Sigmoid colon (tissue), 6 donors: ENCODE measurements at regions not wholly inside any gene's neighbourhood (a gene's known extent, or its start where the extent isn't known, plus 50 kb on each side); places are given as distances from the start of the nearest gene placed in this dataset.

Experiments
- DNase-seq: peaks from one replicate; pipeline ENCODE4 v3.0.0-alpha.2; 2019
- H3K27ac ChIP-seq, 4 donors: fragments of 200-600 bp; sonication (generic); one replicate each; pipeline ENCODE4 v1.5.1; 2016 to 2019; ENCODE audit warnings: mild to moderate bottlenecking in 1 of 4
- H3K27me3 ChIP-seq, 3 donors: fragments of 200-600 bp; sonication (generic); one replicate each; pipeline ENCODE4 v1.5.1; 2019; ENCODE audit warnings: mild to moderate bottlenecking in 1 of 3
- H3K36me3 ChIP-seq, 4 donors: fragments of 200-600 bp; sonication (generic); one replicate each; pipeline ENCODE4 v1.5.1; 2016 to 2019
- H3K4me1 ChIP-seq, 4 donors: fragments of 200-600 bp; sonication (generic); one replicate each; pipeline ENCODE4 v1.5.1; 2017 to 2019
- H3K4me3 ChIP-seq, 4 donors: fragments of 200-600 bp; sonication (generic); one replicate each; pipeline ENCODE4 v1.5.1; 2017 to 2019; ENCODE audit warnings: mild to moderate bottlenecking in 2 of 4, moderate library complexity in 1 of 4
- H3K9me3 ChIP-seq, 4 donors: fragments of 200-600 bp in 3 of 4; sonication (generic) in 3 of 4; one replicate each; pipeline versions ENCODE4 v1.5.1 to v1.6.1; 2013 to 2019
- EP300 ChIP-seq, 4 donors: sonication (generic); formaldehyde crosslinking; IDR thresholded peaks; one replicate each; pipeline ENCODE4 v1.6.1; 2017; ENCODE audit warnings: antibody characterized with exemption in 4 of 4
- POLR2A ChIP-seq, 2 donors: fragments of 450-650 bp; IDR thresholded peaks; one replicate each; pipeline ENCODE4 v1.6.1; 2016; ENCODE audit warnings: antibody characterized with exemption in 2 of 2, mild to moderate bottlenecking in 2 of 2, moderate library complexity in 2 of 2
- POLR2AphosphoS5 ChIP-seq, 4 donors: sonication (generic); formaldehyde crosslinking; IDR thresholded peaks; one replicate each; pipeline ENCODE4 v1.6.1; 2017; ENCODE audit warnings: antibody characterized with exemption in 4 of 4
- WGBS, 2 donors: extraction: QIAGEN DNeasy Blood & Tissue Kit; methylation state at CpG; one replicate each; pipeline ENCODE4 v1.1.7; 2013; 5-methylcytosine and 5-hydroxymethylcytosine counted together
- intact Hi-C: fragments of 100-400 bp; cut with DNase I; formaldehyde crosslinking; loops from one replicate; pipeline ENCODE4 v1.15.1; 2023
- TF ChIP-seq, protein P1 (sequence below), 4 experiments: fragments of 450-650 bp in 3 of 4; fragments of 200-600 bp in 1 of 4; IDR thresholded peaks; one replicate each; pipeline ENCODE4 v1.5.1; 2016 to 2019; ENCODE audit warnings: antibody characterized with exemption in 4 of 4, mild to moderate bottlenecking in 3 of 4, moderate library complexity in 2 of 4
- donor health status: healthy with polysubstance abuse.
- donor health status: healthy.

DNA sequence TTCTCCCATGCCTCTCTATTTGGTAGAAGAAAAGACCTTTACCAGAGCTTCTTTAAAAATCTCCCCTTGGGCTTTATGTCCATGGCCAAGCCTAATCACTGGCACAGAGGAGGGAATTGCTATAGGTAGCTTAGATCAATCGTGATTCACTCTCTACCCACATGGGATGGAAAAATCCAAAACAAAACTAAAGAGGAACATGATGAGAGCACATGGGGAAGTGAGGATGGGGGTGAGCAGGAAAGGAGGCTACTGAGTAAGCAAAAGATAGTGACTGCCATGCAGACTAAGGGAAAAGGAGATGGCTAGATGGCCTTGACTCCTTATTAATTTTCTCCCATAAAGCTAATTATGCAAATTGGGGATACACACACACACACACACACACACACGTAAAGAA lies 201.2 kb downstream of the HS3ST3A1 start:
- DNase-seq: no peak
- no peaks in the 10 kb centered on the region for H3K9me3 ChIP-seq
- no peak overlapping the region for H3K27ac ChIP-seq
- no peak overlapping the region for H3K4me3 ChIP-seq
- WGBS, 2 donors: 75 to 80% methylated on average over 2 of the region's 2 CpGs
- no peaks in the 10 kb centered on the region for H3K27me3 ChIP-seq
- H3K36me3 ChIP-seq: no peaks in the 10 kb centered on the region
- TF ChIP-seq POLR2AphosphoS5 (IDR thresholded peaks at IDR 0.05): no peak
- no peak for TF ChIP-seq POLR2A (IDR thresholded peaks at IDR 0.05)
- TF ChIP-seq, protein P1, sequence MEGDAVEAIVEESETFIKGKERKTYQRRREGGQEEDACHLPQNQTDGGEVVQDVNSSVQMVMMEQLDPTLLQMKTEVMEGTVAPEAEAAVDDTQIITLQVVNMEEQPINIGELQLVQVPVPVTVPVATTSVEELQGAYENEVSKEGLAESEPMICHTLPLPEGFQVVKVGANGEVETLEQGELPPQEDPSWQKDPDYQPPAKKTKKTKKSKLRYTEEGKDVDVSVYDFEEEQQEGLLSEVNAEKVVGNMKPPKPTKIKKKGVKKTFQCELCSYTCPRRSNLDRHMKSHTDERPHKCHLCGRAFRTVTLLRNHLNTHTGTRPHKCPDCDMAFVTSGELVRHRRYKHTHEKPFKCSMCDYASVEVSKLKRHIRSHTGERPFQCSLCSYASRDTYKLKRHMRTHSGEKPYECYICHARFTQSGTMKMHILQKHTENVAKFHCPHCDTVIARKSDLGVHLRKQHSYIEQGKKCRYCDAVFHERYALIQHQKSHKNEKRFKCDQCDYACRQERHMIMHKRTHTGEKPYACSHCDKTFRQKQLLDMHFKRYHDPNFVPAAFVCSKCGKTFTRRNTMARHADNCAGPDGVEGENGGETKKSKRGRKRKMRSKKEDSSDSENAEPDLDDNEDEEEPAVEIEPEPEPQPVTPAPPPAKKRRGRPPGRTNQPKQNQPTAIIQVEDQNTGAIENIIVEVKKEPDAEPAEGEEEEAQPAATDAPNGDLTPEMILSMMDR (IDR thresholded peaks at IDR 0.05): no peak
- TF ChIP-seq EP300 (IDR thresholded peaks at IDR 0.05): no peak
- intact Hi-C loops: no loop called here
- H3K4me1 ChIP-seq: no peaks in the 10 kb centered on the region

DNA sequence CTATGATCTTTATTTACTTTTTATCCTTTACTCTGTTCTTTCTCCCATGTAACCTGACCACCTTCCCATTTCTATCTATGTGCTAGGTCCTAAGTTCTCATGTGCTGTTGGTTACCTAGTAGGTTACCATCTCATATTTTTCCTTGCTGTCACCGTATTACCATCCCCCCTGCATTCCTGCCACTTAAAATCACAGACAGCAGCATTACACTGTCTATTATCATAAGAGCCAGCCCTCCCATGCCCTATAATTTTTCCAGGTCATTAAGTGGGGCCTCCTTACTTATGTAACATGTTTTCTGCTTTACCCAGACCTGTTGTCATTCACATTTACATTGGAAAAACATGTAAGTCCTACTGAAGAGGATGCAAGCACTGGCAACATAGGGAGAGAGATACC lies 202.9 kb downstream of the HS3ST3A1 start:
- Histone ChIP-seq H3K9me3 (no peaks in the 10 kb centered on the region), H3K36me3 (no peaks in the 10 kb centered on the region), H3K27ac (no peak overlapping the region), H3K27me3 (no peaks in the 10 kb centered on the region), H3K4me1 (no peaks in the 10 kb centered on the region), H3K4me3 (no peak overlapping the region)
- intact Hi-C loops: no loop called here
- TF ChIP-seq, protein P1 (IDR thresholded peaks at IDR 0.05): no peak
- no peak for TF ChIP-seq EP300 (IDR thresholded peaks at IDR 0.05)
- TF ChIP-seq POLR2A (IDR thresholded peaks at IDR 0.05): no peak
- TF ChIP-seq POLR2AphosphoS5 (IDR thresholded peaks at IDR 0.05): no peak
- 88 to 92% methylated on average over 1 of the region's 1 CpG for WGBS, 2 donors
- no peak for DNase-seq

DNA sequence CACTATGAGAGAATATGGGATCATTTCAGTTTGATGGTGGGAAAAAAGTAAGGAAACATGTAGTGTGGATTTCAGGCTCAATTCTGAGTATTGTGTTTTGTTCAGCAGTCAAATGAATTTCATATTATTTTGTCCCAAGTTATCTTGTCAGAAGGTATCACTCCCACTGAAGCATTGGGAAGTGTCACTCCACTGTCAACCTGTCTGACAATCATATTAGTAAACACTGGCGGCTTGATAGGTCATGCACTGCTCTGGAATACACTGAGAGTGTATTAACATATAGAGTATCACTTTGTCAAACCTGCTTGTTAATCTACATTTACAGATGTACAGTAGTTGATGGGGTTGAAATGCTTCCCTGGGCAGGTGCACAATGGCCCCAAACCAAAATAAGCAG lies 203.6 kb downstream of the HS3ST3A1 start:
- no peaks in the 10 kb centered on the region for H3K9me3 ChIP-seq
- TF ChIP-seq POLR2AphosphoS5 (IDR thresholded peaks at IDR 0.05): no peak
- no peak for TF ChIP-seq POLR2A (IDR thresholded peaks at IDR 0.05)
- TF ChIP-seq, protein P1 (IDR thresholded peaks at IDR 0.05): no peak
- TF ChIP-seq EP300 (IDR thresholded peaks at IDR 0.05): no peak
- H3K27me3 ChIP-seq: no peaks in the 10 kb centered on the region
- intact Hi-C loops: no loop called here
- H3K4me1 ChIP-seq: no peaks in the 10 kb centered on the region
- no peak for DNase-seq
- H3K36me3 ChIP-seq: no peaks in the 10 kb centered on the region
- H3K27ac ChIP-seq: no peak overlapping the region
- 90 to 95% methylated on average over 1 of the region's 1 CpG for whole genome bisulfite sequencing, 2 donors
- H3K4me3 ChIP-seq: no peak overlapping the region

DNA sequence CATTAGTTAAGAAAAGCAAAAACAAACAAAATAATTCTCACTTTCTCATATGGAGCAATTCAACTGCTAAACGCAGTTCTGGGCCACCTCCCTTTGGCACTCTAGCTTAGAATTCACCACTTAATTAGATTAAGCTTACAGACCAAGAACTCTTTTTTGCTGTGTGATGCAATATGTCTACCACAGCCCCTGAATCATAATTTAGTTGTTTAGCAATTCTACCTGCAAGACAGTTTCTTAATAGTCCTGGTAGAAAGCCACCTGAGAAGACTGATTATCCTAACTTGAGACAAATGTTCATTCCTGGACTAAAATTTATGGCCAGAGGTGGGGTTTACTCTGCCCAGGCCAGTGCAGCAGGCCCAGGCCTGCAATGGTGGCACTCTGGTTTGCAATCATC lies 205.9 kb downstream of the HS3ST3A1 start:
- WGBS, 2 donors: 36 to 69% methylated on average over 1 of the region's 1 CpG
- intact Hi-C loops: no loop called here

DNA sequence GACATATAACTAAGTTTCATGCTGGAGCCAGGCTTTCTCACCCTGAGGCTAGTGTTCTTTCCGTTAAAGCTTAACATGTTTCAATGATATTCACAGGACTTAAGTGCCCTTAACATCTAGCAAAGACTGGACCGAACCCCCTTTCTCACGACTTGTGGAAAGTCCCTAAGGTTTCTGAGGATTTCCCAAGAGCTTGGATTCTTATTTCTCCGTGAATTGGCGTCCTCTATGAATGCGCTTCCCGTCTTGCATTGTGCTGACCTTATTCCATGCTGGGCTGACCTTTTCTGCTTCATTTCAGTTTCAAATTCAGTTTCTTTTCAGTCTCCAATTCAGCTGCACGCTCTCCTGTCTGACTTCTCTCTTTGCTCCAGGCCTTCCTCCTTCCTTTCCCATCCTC lies 206.4 kb downstream of the HS3ST3A1 start:
- DNase-seq: no peak
- no peaks in the 10 kb centered on the region for H3K27me3 ChIP-seq
- H3K9me3 ChIP-seq: no peaks in the 10 kb centered on the region
- intact Hi-C loops: no loop called here
- H3K36me3 ChIP-seq: no peaks in the 10 kb centered on the region
- H3K4me3 ChIP-seq: no peak overlapping the region
- WGBS, 2 donors: 78 to 84% methylated on average over 8 of the region's 8 CpGs
- H3K27ac ChIP-seq: no peak overlapping the region
- no peaks in the 10 kb centered on the region for H3K4me1 ChIP-seq
- TF ChIP-seq POLR2A (IDR thresholded peaks at IDR 0.05) (no peak), EP300 (IDR thresholded peaks at IDR 0.05) (no peak)

More for the DNA sequence above, 205.9 kb downstream of the HS3ST3A1 start:
- no peak for DNase-seq
- TF ChIP-seq EP300 (IDR thresholded peaks at IDR 0.05) (no peak), POLR2A (IDR thresholded peaks at IDR 0.05) (no peak), POLR2AphosphoS5 (IDR thresholded peaks at IDR 0.05) (no peak)
- TF ChIP-seq, protein P1 (IDR thresholded peaks at IDR 0.05): no peak
- no peaks in the 10 kb centered on the region for H3K36me3 ChIP-seq
- H3K9me3 ChIP-seq: no peaks in the 10 kb centered on the region
- H3K4me3 ChIP-seq: no peak overlapping the region
- H3K27ac ChIP-seq: no peak overlapping the region
- no peaks in the 10 kb centered on the region for H3K4me1 ChIP-seq
- no peaks in the 10 kb centered on the region for H3K27me3 ChIP-seq
